IMR-90 (cell line): ENCODE measurements at regions not wholly inside any gene's neighbourhood (a gene's known extent, or its start where the extent isn't known, plus 50 kb on each side); places are given as distances from the start of the nearest gene placed in this dataset.
"Not testable (repeated sequence)": the region's sequence is repeated elsewhere in the genome, so short reads cannot be mapped to it uniquely, and the experiment has no call there.

Experiments used
- BHLHE40 ChIP-seq: fragments of 150-350 bp; IDR thresholded peaks from 2 replicates; pipeline ENCODE4 v1.6.1; 2016; ENCODE audit warnings: mild to moderate bottlenecking, low read depth, low read length
- CTCF ChIP-seq: conservative IDR thresholded peaks from 2 replicates; pipeline ENCODE4 v1.5.1; 2012; ENCODE audit warnings: mild to moderate bottlenecking, low read depth, low read length, improper control_type of control experiment
- MAFK ChIP-seq: IDR thresholded peaks from 2 replicates; pipeline ENCODE4 v1.6.1; 2012; ENCODE audit warnings: low read depth, low read length, improper control_type of control experiment
- MXI1 ChIP-seq: IDR thresholded peaks from 2 replicates; pipeline ENCODE4 v1.6.1; 2012; ENCODE audit warnings: low read depth, mild to moderate bottlenecking, low read length, moderate library complexity, borderline replicate concordance
- POLR2A ChIP-seq: IDR thresholded peaks from 2 replicates; pipeline ENCODE4 v1.6.1; 2012; ENCODE audit warnings: mild to moderate bottlenecking, low read depth, low read length
- RAD21 ChIP-seq: IDR thresholded peaks from 2 replicates; pipeline ENCODE4 v1.6.1; 2012; ENCODE audit warnings: low read length, improper control_type of control experiment
- RFX5 ChIP-seq: IDR thresholded peaks from 2 replicates; pipeline ENCODE4 v1.8.0; 2012; ENCODE audit warnings: low read depth, mild to moderate bottlenecking, low read length, moderate library complexity
- SMC3 ChIP-seq: fragments of 150-350 bp; IDR thresholded peaks from 2 replicates; pipeline ENCODE4 v1.6.1; 2016; ENCODE audit warnings: low read depth, mild to moderate bottlenecking, antibody characterized with exemption, low read length, moderate library complexity

DNA sequence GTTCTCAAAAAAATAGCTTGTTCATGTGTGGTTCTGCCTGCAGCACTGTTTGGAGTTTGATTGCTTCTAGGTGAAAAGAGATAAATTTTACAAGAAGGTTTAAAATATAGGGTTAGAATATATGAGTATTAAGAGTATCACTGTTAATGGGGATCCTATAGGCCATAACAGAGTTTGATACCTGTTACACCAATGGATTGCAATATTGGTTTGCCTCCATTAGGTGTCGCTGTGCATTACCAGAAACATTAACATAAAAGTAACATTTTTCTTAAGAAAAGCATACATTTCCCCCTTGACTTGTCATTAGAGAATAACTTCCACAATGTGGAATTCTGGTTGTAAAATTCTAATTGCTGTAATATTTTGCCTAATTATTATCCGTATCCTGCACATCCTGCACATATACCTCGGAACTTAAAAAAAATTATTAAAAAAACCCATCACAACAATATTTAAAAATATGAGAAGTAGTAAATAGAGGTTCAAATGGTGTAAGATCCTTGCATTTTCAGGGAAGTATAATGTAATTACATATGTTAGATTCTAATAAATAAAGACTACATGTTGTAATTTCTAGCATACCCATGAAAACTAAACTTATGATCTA is 63.0 kb downstream of the CYP4A11 start:
- TF ChIP-seq CTCF (peak; percentile 37), RAD21 (0 out of 2 replicates have a peak, but pooled peaks have one; percentile 9), SMC3 (0 out of 2 replicates have a peak, but pooled peaks have one; percentile 8)
- TF ChIP-seq RFX5, POLR2A, BHLHE40, MXI1, MAFK: not testable (repeated sequence)
